WERI-Rb-1 (cell line): ENCODE measurements at regions not wholly inside any gene's neighbourhood (a gene's known extent, or its start where the extent isn't known, plus 50 kb on each side); places are given as distances from the start of the nearest gene placed in this dataset.

Experiments used
- DNase-seq: peaks from one replicate; pipeline ENCODE4 v3.0.0-alpha.2; 2020
- H3K27ac ChIP-seq: fragments of 250-450 bp; sonication (Bioruptor Pico); 2 replicates; pipeline ENCODE4 v1.5.1; 2020; ENCODE audit warnings: mild to moderate bottlenecking, moderate library complexity
- H3K27me3 ChIP-seq: fragments of 250-450 bp; sonication (Bioruptor Pico); 2 replicates; pipeline ENCODE4 v1.5.1; 2021; ENCODE audit warnings: mild to moderate bottlenecking, low read depth, moderate library complexity; ENCODE audit not compliant: insufficient read depth, severe bottlenecking
- H3K36me3 ChIP-seq: fragments of 250-450 bp; sonication (Bioruptor Pico); 2 replicates; pipeline ENCODE4 v1.5.1; 2020; ENCODE audit warnings: mild to moderate bottlenecking, moderate library complexity
- H3K4me3 ChIP-seq: 2 replicates; pipeline ENCODE4 v1.5.1; 2011; ENCODE audit warnings: low read depth, mild to moderate bottlenecking, control low read depth, low read length
- H3K9me3 ChIP-seq: fragments of 250-450 bp; sonication (Bioruptor Pico); 2 replicates; pipeline ENCODE4 v1.5.1; 2021; ENCODE audit warnings: mild to moderate bottlenecking, moderate library complexity; ENCODE audit not compliant: severe bottlenecking
- TF ChIP-seq, protein P1 (sequence below): IDR thresholded peaks from 2 replicates; pipeline ENCODE4 v1.5.1; 2011; ENCODE audit warnings: low read depth, mild to moderate bottlenecking, control low read depth, inconsistent platforms, low read length

DNA sequence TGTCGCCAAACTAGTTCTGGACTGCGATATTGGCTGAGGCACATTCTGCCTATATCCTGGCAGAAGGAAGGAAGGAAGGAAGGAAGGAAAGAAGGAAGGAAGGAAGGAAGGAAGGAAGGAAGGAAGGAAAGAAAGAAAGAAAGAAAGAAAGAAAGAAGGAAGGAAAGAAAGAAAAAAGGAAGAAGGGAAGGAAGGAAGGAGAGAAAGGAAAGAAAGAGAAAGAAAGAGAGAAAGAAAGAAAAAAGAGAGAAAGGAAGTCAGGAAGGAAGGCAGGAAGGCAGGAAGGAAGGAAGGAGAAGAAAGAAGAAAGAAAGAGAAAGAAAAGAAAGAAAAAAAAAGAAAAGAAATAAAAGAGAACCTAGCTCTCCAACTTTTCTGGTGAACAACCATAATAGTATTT, 587.1 kb downstream of the RBFOX1 start:
- no peaks in the 10 kb centered on the region for H3K36me3 ChIP-seq
- no peak for DNase-seq
- peaks cover 2% of the 10 kb centered on the region for H3K27me3 ChIP-seq
- no peak overlapping the region for H3K4me3 ChIP-seq
- H3K9me3 ChIP-seq, result no peaks in the 10 kb centered on the region
- no peak overlapping the region for H3K27ac ChIP-seq
- TF ChIP-seq, protein P1, sequence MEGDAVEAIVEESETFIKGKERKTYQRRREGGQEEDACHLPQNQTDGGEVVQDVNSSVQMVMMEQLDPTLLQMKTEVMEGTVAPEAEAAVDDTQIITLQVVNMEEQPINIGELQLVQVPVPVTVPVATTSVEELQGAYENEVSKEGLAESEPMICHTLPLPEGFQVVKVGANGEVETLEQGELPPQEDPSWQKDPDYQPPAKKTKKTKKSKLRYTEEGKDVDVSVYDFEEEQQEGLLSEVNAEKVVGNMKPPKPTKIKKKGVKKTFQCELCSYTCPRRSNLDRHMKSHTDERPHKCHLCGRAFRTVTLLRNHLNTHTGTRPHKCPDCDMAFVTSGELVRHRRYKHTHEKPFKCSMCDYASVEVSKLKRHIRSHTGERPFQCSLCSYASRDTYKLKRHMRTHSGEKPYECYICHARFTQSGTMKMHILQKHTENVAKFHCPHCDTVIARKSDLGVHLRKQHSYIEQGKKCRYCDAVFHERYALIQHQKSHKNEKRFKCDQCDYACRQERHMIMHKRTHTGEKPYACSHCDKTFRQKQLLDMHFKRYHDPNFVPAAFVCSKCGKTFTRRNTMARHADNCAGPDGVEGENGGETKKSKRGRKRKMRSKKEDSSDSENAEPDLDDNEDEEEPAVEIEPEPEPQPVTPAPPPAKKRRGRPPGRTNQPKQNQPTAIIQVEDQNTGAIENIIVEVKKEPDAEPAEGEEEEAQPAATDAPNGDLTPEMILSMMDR, result no peak

DNA sequence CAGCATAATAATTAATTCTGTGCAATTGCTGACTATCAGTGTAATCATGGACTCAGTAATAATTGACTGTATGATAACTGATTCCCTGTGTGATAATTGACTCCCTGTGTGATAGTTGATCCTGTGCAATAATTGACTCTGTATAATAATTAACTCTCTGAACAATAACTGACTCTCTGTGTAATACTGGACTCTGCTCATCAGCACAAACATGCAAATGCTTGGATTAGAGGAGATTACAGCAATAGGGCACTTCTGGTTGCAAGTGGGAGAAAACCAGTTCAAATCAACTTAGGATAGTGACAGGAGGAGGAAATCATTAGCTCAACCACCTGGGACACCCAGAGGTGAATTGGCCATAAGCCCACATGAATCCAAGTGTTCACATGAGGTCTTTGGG, 582.1 kb downstream of the RBFOX1 start:
- Histone ChIP-seq H3K27me3 (peaks cover 2% of the 10 kb centered on the region), H3K36me3 (no peaks in the 10 kb centered on the region), H3K9me3 (no peaks in the 10 kb centered on the region), H3K4me3 (no peak overlapping the region), H3K27ac (no peak overlapping the region)
- DNase-seq, result no peak
- TF ChIP-seq, protein P1, result no peak

DNA sequence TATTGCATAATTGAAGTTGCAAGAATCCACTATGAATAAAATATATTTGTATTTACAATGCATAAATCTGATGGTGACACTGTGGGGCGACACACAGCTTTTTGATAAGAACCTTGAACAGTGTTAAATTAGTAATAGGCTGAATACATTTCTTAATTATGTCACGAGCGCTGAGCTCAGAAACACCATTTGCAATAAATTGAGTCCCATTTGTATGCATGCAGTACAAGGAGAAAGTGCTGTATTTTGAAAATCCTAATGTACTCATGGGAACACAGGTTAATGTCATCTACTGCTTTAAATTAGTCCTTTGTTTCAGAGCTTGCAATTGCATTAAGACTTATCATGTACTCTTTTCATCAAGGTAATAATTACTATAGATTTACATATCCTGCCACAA, 579.5 kb downstream of the RBFOX1 start:
- H3K27me3 ChIP-seq, result peaks cover 2% of the 10 kb centered on the region
- no peaks in the 10 kb centered on the region for H3K9me3 ChIP-seq
- no peak for DNase-seq
- no peak overlapping the region for H3K27ac ChIP-seq
- no peaks in the 10 kb centered on the region for H3K36me3 ChIP-seq
- TF ChIP-seq, protein P1, result no peak
- H3K4me3 ChIP-seq, result no peak overlapping the region

DNA sequence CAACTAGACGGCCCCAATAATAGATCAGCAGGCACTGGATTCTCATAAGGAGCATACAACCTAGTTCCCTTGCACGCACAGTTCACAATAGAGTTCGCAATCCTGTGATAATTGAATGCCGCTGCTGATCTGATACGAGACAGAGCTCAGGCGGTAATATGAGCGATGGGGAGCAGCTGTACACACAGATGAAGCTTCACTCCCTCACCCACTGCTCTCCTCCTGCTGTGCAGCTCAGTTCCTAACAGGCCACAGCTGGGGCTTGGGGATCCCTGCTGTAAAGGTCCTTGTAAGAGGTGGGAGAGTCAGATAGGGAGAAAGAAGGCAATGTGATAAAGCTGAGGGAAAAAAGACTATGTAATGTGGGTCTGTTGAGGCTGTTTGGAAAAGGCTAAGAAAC, 577.5 kb downstream of the RBFOX1 start:
- H3K27ac ChIP-seq, result no peak overlapping the region
- TF ChIP-seq, protein P1, result no peak
- peaks cover under 1% of the 10 kb centered on the region for H3K27me3 ChIP-seq
- no peaks in the 10 kb centered on the region for H3K9me3 ChIP-seq
- H3K4me3 ChIP-seq, result no peak overlapping the region
- no peak for DNase-seq
- H3K36me3 ChIP-seq, result no peaks in the 10 kb centered on the region

DNA sequence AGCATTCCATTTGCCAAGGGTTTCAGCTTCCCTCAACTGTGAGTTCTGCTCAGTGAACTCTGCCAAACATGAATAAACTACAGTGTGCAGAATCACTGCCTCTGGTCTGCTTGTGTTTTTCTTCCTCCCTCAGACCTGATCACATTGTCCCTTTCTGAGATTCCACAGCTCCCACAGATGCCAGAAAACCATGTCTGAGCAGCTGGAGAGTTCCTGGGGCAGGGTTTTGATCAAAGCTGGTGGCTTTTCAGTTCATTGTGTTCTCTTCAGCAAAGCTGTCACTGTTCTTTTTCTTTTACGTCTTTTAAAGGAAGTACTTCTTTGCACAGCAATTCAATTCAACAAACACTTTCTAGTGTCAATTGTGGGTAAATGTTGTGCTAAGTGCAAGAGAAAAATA, 555.8 kb downstream of the RBFOX1 start:
- H3K27ac ChIP-seq, result no peak overlapping the region
- no peaks in the 10 kb centered on the region for H3K27me3 ChIP-seq
- H3K9me3 ChIP-seq, result no peaks in the 10 kb centered on the region

DNA sequence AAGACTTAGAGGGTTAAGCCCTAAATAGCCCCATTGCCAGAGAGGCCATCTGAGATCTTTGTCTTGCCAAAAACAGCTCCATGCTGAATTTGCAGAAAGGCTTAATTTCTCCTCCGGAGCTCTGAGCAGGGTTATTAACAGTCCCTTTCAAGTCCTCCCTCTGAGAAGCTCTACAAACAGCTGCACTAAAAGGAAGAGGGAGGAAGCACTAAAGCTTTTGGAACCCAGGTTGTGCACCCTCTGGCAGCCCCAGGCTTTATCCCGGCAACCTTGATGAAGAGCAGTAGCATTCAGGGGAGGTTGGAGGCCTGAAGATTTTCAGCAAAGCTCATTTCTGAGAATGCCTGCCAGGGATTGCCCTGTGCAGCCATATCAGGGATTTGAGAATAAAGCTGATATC, 554.7 kb downstream of the RBFOX1 start:
- no peak for DNase-seq
- TF ChIP-seq, protein P1, result no peak
- Histone ChIP-seq H3K27ac (no peak overlapping the region), H3K36me3 (no peaks in the 10 kb centered on the region), H3K4me3 (no peak overlapping the region), H3K27me3 (no peaks in the 10 kb centered on the region), H3K9me3 (no peaks in the 10 kb centered on the region)

More for the DNA sequence above, 555.8 kb downstream of the RBFOX1 start:
- no peak for DNase-seq
- TF ChIP-seq, protein P1, result no peak
- H3K4me3 ChIP-seq, result no peak overlapping the region
- no peaks in the 10 kb centered on the region for H3K36me3 ChIP-seq
